GM19438 (cell line): ENCODE measurements at regions not wholly inside any gene's neighbourhood (a gene's known extent, or its start where the extent isn't known, plus 50 kb on each side); places are given as distances from the start of the nearest gene placed in this dataset.
"Not testable (repeated sequence)": the region's sequence is repeated elsewhere in the genome, so short reads cannot be mapped to it uniquely, and the experiment has no call there.

ENCODE experiments used
- ATAC-seq: cut with Tn5 transposase; IDR thresholded peaks from one replicate; pipeline ENCODE4 v1.9.1; 2021; ENCODE audit warnings: low read depth; ENCODE audit not compliant: unreplicated experiment

GRCh38 chr5:1960595-1961303 is 78.0 kb upstream of the IRX4 start:
- no peak for ATAC-seq

- ATAC-seq, result no peak
Observed at GRCh38 chr5:1959725-1960581, 77.2 kb upstream of the IRX4 start.

GRCh38 chr5:1959231-1959630 is 76.5 kb upstream of the IRX4 start:
- no peak for ATAC-seq

- ATAC-seq, result no peak
Observed at GRCh38 chr5:1958211-1959010, 75.7 kb upstream of the IRX4 start.

GRCh38 chr5:1955586-1955985 is 72.9 kb upstream of the IRX4 start:
- ATAC-seq, result no peak

- not testable (repeated sequence) for ATAC-seq
Observed at GRCh38 chr5:1953710-1954109, 71.0 kb upstream of the IRX4 start.

- ATAC-seq, result no peak
Observed at GRCh38 chr5:1952444-1953099, 69.8 kb upstream of the IRX4 start.

- no peak for ATAC-seq
Observed at GRCh38 chr5:1952021-1952420, 69.3 kb upstream of the IRX4 start.

- ATAC-seq, result no peak
Observed at GRCh38 chr5:1951165-1951816, 68.6 kb upstream of the IRX4 start.

- no peak for ATAC-seq
Observed at GRCh38 chr5:1950708-1951103, 68.0 kb upstream of the IRX4 start.

- no peak for ATAC-seq
Observed at GRCh38 chr5:1950096-1950707, 67.5 kb upstream of the IRX4 start.

GRCh38 chr5:1949253-1949652 is 66.5 kb upstream of the IRX4 start:
- no peak for ATAC-seq

GRCh38 chr5:1948663-1949191 is 66.0 kb upstream of the IRX4 start:
- no peak for ATAC-seq

GRCh38 chr5:1948111-1948510 is 65.4 kb upstream of the IRX4 start:
- ATAC-seq, result no peak

- ATAC-seq, result no peak
Observed at GRCh38 chr5:1946776-1947175, 64.1 kb upstream of the IRX4 start.

- no peak for ATAC-seq
Observed at GRCh38 chr5:1946122-1946677, 63.5 kb upstream of the IRX4 start.

- no peak for ATAC-seq
Observed at GRCh38 chr5:1945606-1946005, 62.9 kb upstream of the IRX4 start.

GRCh38 chr5:1944408-1944807 is 61.7 kb upstream of the IRX4 start:
- ATAC-seq, result no peak

GRCh38 chr5:1943481-1943880 is 60.8 kb upstream of the IRX4 start:
- ATAC-seq, result no peak
